Suprapubic skin (tissue), 3 donors: ENCODE measurements at regions not wholly inside any gene's neighbourhood (a gene's known extent, or its start where the extent isn't known, plus 50 kb on each side); places are given as distances from the start of the nearest gene placed in this dataset.

Source experiments
- CTCF ChIP-seq, 2 donors: fragments of 200-600 bp in 1 of 2; fragments of 450-650 bp in 1 of 2; sonication (generic) in 1 of 2; IDR thresholded peaks; one replicate each; pipeline ENCODE4 v1.5.1; 2016 to 2019; ENCODE audit warnings: antibody characterized with exemption in 2 of 2, mild to moderate bottlenecking in 1 of 2, moderate library complexity in 1 of 2
- POLR2A ChIP-seq, 2 donors: fragments of 450-650 bp; IDR thresholded peaks; one replicate each; pipeline ENCODE4 v1.6.1; 2017; ENCODE audit warnings: antibody characterized with exemption in 2 of 2, mild to moderate bottlenecking in 2 of 2, moderate library complexity in 2 of 2

- no peak for TF ChIP-seq CTCF (IDR thresholded peaks at IDR 0.05)
- no peak for TF ChIP-seq POLR2A (IDR thresholded peaks at IDR 0.05)
Measured at GRCh38 chr10:8173866-8174243, 119.4 kb downstream of the GATA3 start.
